DMS53 treated with DMSO at 0.1 percent for 48 hours (cell line): ENCODE measurements at regions not wholly inside any gene's neighbourhood (a gene's known extent, or its start where the extent isn't known, plus 50 kb on each side); places are given as distances from the start of the nearest gene placed in this dataset.

Experiments
- DNase-seq: peaks from one replicate; lab custom pipeline; 2025; ENCODE audit not compliant: unreplicated experiment; lab: John Stamatoyannopoulos, UW

- DNase-seq = no peak
Measured at GRCh38 chr1:187229496-187229895, 400.7 kb downstream of the PLA2G4A start.

- no peak for DNase-seq
Measured at GRCh38 chr1:187234706-187235105, 406.0 kb downstream of the PLA2G4A start.

- DNase-seq = no peak
Measured at GRCh38 chr1:187236199-187236598, 407.4 kb downstream of the PLA2G4A start.

GRCh38 chr1:187236676-187237075 lies 407.9 kb downstream of the PLA2G4A start:
- DNase-seq = no peak

GRCh38 chr1:187237542-187237941 lies 408.8 kb downstream of the PLA2G4A start:
- no peak for DNase-seq

- no peak for DNase-seq
Measured at GRCh38 chr1:187241971-187242370, 413.2 kb downstream of the PLA2G4A start.

GRCh38 chr1:187244623-187245022 lies 415.9 kb downstream of the PLA2G4A start:
- no peak for DNase-seq

- no peak for DNase-seq
Measured at GRCh38 chr1:187245201-187245600, 416.5 kb downstream of the PLA2G4A start.

GRCh38 chr1:187249196-187249595 lies 420.4 kb downstream of the PLA2G4A start:
- DNase-seq = no peak

GRCh38 chr1:187252923-187253322 lies 424.2 kb downstream of the PLA2G4A start:
- DNase-seq = no peak

- DNase-seq = no peak
Measured at GRCh38 chr1:187257476-187257875, 428.7 kb downstream of the PLA2G4A start.

- no peak for DNase-seq
Measured at GRCh38 chr1:187261637-187262036, 432.9 kb downstream of the PLA2G4A start.

GRCh38 chr1:187262731-187263130 lies 434.0 kb downstream of the PLA2G4A start:
- DNase-seq = no peak

GRCh38 chr1:187264995-187265602 lies 436.4 kb downstream of the PLA2G4A start:
- peak; percentile 71 for DNase-seq

GRCh38 chr1:187266051-187266450 lies 437.3 kb downstream of the PLA2G4A start:
- no peak for DNase-seq

- DNase-seq = no peak
Measured at GRCh38 chr1:187267827-187268226, 439.1 kb downstream of the PLA2G4A start.

GRCh38 chr1:187270256-187270655 lies 441.5 kb downstream of the PLA2G4A start:
- DNase-seq = no peak

GRCh38 chr1:187275346-187275745 lies 446.6 kb downstream of the PLA2G4A start:
- peak; percentile 21 for DNase-seq

GRCh38 chr1:187275985-187276575 lies 447.3 kb downstream of the PLA2G4A start:
- DNase-seq = no peak

GRCh38 chr1:187276677-187277076 lies 447.9 kb downstream of the PLA2G4A start:
- DNase-seq = no peak

- no peak for DNase-seq
Measured at GRCh38 chr1:187280031-187280430, 451.3 kb downstream of the PLA2G4A start.

- no peak for DNase-seq
Measured at GRCh38 chr1:187281085-187281484, 452.3 kb downstream of the PLA2G4A start.

- DNase-seq = no peak
Measured at GRCh38 chr1:187283984-187284383, 455.2 kb downstream of the PLA2G4A start.
